ENCODE measurements at regions not wholly inside any gene's neighbourhood (a gene's known extent, or its start where the extent isn't known, plus 50 kb on each side); places are given as distances from the start of the nearest gene placed in this dataset.

DNA sequence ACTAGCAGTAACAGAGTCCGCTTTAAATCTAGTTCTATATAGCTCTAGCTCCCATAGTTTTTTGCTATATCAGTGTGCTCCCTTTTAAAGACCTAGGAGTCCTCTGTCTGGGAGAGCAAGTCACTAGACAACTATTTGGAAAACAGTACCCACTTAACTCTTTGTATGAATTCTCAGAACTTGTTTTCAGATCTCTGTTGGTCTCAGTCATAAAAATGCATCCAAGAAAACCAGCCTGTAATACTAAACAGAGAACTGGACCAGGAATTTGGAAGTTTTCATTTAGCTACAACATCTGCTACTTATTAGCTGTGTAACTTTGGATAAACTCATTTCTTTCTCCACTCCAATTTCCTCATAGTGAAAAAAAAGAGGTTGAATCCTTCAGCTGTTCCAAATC lies 56.9 kb upstream of the C3orf49 start:
- TF ChIP-seq CTCF (conservative IDR thresholded peaks at IDR 0.05; ENCODE audit: low read depth, low read length), result no peak
- no peak for DNase-seq (ENCODE audit: low read depth)
- no peak overlapping the region for H3K4me3 ChIP-seq (ENCODE audit: low read length)

GRCh38 chr3:63762934-63763550 lies 56.1 kb upstream of the C3orf49 start:
- no peak overlapping the region for H3K4me3 ChIP-seq (ENCODE audit: low read length)
- no peak for TF ChIP-seq CTCF (conservative IDR thresholded peaks at IDR 0.05; ENCODE audit: low read depth, low read length)
- peak; percentile 23 for DNase-seq (ENCODE audit: low read depth)

DNA sequence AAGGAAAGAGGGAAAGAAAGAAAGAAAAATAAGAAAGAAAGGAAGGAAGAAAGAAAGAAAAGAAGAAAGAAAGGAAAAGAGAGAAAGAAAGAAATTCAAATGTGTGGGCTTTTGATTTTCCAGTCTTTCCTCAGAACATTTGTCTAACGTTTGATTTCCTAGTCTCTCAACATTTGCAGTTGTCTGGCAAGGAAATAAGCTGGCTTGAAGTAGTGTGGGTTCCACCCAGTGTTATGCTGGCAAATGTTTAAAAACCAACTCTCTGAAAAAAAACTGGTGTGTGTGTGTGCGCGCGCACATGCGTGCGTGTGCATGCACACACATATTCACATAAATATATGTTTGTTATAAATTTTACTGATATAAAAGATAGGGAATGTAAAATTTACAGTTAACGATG lies 54.6 kb upstream of the C3orf49 start:
- no peak for DNase-seq (ENCODE audit: low read depth)
- no peak for TF ChIP-seq CTCF (conservative IDR thresholded peaks at IDR 0.05; ENCODE audit: low read depth, low read length)

DNA sequence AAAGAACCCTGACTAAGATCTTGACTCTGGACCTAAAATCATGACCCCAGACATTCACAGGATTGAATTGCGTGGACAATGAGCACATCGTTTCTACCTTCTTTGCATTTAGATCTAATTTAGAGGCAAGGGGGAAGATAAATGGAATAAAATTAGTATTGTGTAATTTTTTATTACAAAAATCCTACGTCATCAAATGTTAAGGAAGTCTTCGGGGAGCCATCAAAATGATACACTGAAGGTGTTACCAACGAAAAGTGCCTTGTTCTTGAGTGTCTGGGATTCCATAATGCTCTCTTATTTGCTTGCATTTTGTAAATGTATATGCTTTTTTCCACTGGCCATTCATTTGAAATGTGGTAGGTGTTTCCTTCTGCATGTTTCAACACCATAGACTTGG lies 52.8 kb upstream of the C3orf49 start:
- no peak for DNase-seq (ENCODE audit: low read depth)
- H3K4me3 ChIP-seq (ENCODE audit: low read length), result no peak overlapping the region
- no peak for TF ChIP-seq CTCF (conservative IDR thresholded peaks at IDR 0.05; ENCODE audit: low read depth, low read length)

More for the DNA sequence above, 54.6 kb upstream of the C3orf49 start:
- H3K4me3 ChIP-seq (ENCODE audit: low read length), result no peak overlapping the region

GRCh38 chr3:63768386-63768785 lies 50.7 kb upstream of the C3orf49 start:
- TF ChIP-seq CTCF (conservative IDR thresholded peaks at IDR 0.05; ENCODE audit: low read depth, low read length), result no peak
- DNase-seq (ENCODE audit: low read depth), result no peak
- no peak overlapping the region for H3K4me3 ChIP-seq (ENCODE audit: low read length)

GRCh38 chr3:63768888-63769287 lies 50.2 kb upstream of the C3orf49 start:
- no peak for DNase-seq (ENCODE audit: low read depth)
- TF ChIP-seq CTCF (conservative IDR thresholded peaks at IDR 0.05; ENCODE audit: low read depth, low read length), result no peak
- no peak overlapping the region for H3K4me3 ChIP-seq (ENCODE audit: low read length)

All from retinal pigment epithelial cell (primary cell).